ENCODE measurements at regions not wholly inside any gene's neighbourhood (a gene's known extent, or its start where the extent isn't known, plus 50 kb on each side); places are given as distances from the start of the nearest gene placed in this dataset.

DNA sequence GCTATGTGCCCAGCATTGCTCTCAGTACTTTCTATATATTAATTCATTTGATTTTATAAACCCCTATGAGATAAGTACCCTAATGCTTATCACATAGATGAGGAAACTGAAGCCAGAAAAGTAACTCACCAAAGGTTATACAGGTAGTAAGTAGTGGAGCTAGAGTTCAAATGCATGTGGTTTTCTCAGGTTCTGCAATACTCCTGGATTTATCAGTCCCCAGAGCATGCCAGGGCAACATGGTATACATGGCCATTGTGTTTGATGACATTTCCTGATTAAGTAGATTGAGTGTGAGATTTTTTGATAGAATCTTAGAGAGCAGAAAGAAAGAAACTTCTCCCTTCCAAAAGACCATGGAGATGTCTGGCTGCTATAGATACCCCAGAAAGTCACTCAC, 233.1 kb downstream of the IKZF2 start:
- TF ChIP-seq, protein P1, sequence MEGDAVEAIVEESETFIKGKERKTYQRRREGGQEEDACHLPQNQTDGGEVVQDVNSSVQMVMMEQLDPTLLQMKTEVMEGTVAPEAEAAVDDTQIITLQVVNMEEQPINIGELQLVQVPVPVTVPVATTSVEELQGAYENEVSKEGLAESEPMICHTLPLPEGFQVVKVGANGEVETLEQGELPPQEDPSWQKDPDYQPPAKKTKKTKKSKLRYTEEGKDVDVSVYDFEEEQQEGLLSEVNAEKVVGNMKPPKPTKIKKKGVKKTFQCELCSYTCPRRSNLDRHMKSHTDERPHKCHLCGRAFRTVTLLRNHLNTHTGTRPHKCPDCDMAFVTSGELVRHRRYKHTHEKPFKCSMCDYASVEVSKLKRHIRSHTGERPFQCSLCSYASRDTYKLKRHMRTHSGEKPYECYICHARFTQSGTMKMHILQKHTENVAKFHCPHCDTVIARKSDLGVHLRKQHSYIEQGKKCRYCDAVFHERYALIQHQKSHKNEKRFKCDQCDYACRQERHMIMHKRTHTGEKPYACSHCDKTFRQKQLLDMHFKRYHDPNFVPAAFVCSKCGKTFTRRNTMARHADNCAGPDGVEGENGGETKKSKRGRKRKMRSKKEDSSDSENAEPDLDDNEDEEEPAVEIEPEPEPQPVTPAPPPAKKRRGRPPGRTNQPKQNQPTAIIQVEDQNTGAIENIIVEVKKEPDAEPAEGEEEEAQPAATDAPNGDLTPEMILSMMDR (IDR thresholded peaks at IDR 0.05; ENCODE audit: low read length), result no peak
- TF ChIP-seq EZH2 (IDR thresholded peaks at IDR 0.05; ENCODE audit: borderline replicate concordance, low read length), result no peak
